Nephron progenitor cell (in vitro differentiated cells): ENCODE measurements at regions not wholly inside any gene's neighbourhood (a gene's known extent, or its start where the extent isn't known, plus 50 kb on each side); places are given as distances from the start of the nearest gene placed in this dataset.
A peak's percentile ranks its signal among the peaks of the same experiment; 100 is the strongest.

Experiments used
- DNase-seq: peaks from one replicate; pipeline ENCODE4 v3.0.0; 2021
- H3K27ac Mint-ChIP-seq: 2 replicates; pipeline ENCODE4 v1.8.0; 2021; ENCODE audit warnings: mild to moderate bottlenecking, moderate library complexity, mixed read lengths
- H3K27me3 Mint-ChIP-seq: 2 replicates; pipeline ENCODE4 v1.8.0; 2021; ENCODE audit warnings: mild to moderate bottlenecking, low read depth, mixed read lengths; ENCODE audit not compliant: poor library complexity
- H3K36me3 Mint-ChIP-seq: 2 replicates; pipeline ENCODE4 v1.8.0; 2021; ENCODE audit warnings: low read depth, mixed read lengths
- H3K4me1 Mint-ChIP-seq: 2 replicates; pipeline ENCODE4 v1.8.0; 2021; ENCODE audit warnings: mixed read lengths
- H3K4me3 Mint-ChIP-seq: 2 replicates; pipeline ENCODE4 v1.8.0; 2021; ENCODE audit warnings: mild to moderate bottlenecking, moderate library complexity, mixed read lengths
- H3K9me3 Mint-ChIP-seq: 2 replicates; pipeline ENCODE4 v1.8.0; 2021; ENCODE audit warnings: mild to moderate bottlenecking, moderate library complexity, mixed read lengths
- TF ChIP-seq, protein P1 (sequence below): fragments of 200-600 bp; sonication (generic); IDR thresholded peaks from 2 replicates; pipeline ENCODE4 v1.5.0; 2021; ENCODE audit warnings: antibody characterized with exemption

DNA sequence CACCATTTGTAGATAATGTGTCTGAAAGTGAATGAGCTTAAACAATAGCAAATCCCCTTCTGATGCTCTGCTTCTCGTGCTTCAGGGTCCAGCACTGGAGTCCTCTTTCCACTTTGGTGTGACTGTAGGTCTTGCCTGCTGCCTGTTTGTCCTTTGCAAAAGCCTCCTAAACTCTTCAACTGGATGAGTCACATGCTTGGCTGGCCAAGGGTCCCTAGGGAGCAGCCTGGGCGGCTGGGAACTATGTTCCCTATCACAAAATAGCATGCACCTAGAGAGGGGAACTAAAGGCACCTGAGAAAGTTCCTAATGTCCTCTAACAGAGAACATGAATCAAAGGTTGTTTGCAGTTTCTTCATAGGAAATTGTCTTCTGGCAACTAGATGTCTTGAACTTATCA, 607.2 kb upstream of the PLXNA2 start:
- H3K36me3 Mint-ChIP-seq: no peaks in the 10 kb centered on the region
- no peak overlapping the region for H3K27ac Mint-ChIP-seq
- DNase-seq: no peak
- H3K4me1 Mint-ChIP-seq: peaks cover 26% of the 10 kb centered on the region
- H3K9me3 Mint-ChIP-seq: no peaks in the 10 kb centered on the region
- no peaks in the 10 kb centered on the region for H3K27me3 Mint-ChIP-seq
- TF ChIP-seq, protein P1, sequence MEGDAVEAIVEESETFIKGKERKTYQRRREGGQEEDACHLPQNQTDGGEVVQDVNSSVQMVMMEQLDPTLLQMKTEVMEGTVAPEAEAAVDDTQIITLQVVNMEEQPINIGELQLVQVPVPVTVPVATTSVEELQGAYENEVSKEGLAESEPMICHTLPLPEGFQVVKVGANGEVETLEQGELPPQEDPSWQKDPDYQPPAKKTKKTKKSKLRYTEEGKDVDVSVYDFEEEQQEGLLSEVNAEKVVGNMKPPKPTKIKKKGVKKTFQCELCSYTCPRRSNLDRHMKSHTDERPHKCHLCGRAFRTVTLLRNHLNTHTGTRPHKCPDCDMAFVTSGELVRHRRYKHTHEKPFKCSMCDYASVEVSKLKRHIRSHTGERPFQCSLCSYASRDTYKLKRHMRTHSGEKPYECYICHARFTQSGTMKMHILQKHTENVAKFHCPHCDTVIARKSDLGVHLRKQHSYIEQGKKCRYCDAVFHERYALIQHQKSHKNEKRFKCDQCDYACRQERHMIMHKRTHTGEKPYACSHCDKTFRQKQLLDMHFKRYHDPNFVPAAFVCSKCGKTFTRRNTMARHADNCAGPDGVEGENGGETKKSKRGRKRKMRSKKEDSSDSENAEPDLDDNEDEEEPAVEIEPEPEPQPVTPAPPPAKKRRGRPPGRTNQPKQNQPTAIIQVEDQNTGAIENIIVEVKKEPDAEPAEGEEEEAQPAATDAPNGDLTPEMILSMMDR: no peak
- no peak overlapping the region for H3K4me3 Mint-ChIP-seq

DNA sequence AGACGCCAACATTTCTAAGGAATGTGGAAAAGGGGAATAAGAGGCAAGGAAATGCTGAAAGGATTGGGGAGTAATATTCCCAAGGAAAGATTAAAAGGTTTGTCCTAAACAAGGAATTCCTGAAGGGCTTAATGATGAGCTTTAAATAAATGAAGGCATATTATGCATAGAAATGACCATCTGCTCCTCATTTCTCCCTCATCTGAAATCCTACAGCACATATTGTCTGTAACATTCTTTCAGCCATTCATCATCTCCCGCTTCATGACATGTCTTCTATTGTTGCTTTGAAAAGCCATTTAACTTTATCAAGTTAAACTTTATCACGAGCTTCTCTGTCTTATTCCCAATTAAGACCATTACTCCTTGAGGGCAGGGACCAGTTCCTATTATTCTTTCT, 608.7 kb upstream of the PLXNA2 start:
- Mint-ChIP-seq H3K4me3 (no peak overlapping the region), H3K27ac (no peak overlapping the region), H3K9me3 (no peaks in the 10 kb centered on the region), H3K27me3 (no peaks in the 10 kb centered on the region), H3K36me3 (no peaks in the 10 kb centered on the region), H3K4me1 (peaks cover 26% of the 10 kb centered on the region)
- no peak for DNase-seq
- TF ChIP-seq, protein P1: no peak

DNA sequence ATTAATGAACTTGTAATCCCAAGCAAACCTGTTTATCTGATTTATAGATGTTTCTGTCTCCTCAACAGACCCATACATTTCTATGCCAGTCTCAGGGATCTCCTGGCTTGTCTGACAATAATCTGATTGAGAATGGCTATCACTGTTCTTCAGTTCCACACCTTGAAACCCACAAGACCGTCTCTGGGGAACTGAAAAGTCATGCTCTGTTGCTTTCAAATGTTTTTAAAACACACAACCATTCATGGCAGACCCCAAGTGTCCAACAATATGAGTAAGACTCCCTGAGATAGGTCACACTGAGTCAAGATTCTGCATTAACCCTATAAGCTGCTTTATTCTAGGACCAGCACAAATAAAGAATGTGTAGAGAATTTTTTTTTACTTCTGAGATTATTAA, 611.2 kb upstream of the PLXNA2 start:
- Mint-ChIP-seq H3K27me3 (no peaks in the 10 kb centered on the region), H3K4me1 (peaks cover 26% of the 10 kb centered on the region), H3K36me3 (no peaks in the 10 kb centered on the region), H3K27ac (no peak overlapping the region), H3K4me3 (no peak overlapping the region), H3K9me3 (peaks cover under 1% of the 10 kb centered on the region)
- TF ChIP-seq, protein P1: no peak
- no peak for DNase-seq

DNA sequence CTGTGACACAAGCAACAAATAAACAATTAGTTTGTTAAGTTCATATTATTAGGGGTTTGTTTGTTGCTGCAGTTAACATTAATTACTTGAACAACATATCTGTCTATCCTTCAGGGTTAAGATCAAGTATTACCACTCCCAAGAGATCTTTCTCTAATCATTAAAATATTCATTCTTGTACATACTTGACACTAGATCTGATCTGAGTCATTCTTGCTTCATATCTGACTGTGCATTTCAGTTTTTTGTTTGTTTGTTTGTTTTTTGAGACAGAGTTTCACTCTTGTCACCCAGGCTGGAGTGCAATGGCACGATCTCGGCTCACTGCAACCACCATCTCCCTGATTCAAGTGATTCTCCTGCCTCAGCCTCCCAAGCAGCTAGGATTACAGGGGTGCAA, 613.3 kb upstream of the PLXNA2 start:
- DNase-seq: no peak
- Mint-ChIP-seq H3K4me3 (no peak overlapping the region), H3K27me3 (no peaks in the 10 kb centered on the region), H3K9me3 (peaks cover 16% of the 10 kb centered on the region), H3K4me1 (peaks cover 15% of the 10 kb centered on the region), H3K36me3 (peaks cover 10% of the 10 kb centered on the region), H3K27ac (no peak overlapping the region)
- TF ChIP-seq, protein P1: no peak

DNA sequence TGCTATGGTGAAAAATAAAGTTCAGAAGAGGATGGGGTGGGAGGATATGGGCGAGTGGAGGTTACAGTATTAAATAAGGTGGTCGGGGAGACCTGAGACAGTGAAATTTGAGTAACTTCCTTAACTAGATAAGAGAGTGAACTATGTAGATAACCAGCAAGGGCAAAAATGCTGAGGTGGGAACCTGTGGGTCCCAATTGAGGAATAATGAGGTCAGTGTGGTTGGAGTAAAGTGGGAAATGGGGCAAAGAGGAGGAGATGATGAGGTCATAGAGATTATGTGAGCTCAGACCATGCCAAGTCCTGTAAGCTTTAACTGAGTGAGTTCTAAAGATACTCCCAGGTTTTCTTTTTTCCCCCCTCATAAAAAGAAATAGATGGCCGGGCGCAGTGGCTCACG, 614.6 kb upstream of the PLXNA2 start:
- H3K27ac Mint-ChIP-seq: peak overlapping the region; percentile 11
- peaks cover 16% of the 10 kb centered on the region for H3K9me3 Mint-ChIP-seq
- H3K4me1 Mint-ChIP-seq: peaks cover 15% of the 10 kb centered on the region
- H3K27me3 Mint-ChIP-seq: no peaks in the 10 kb centered on the region
- peaks cover 10% of the 10 kb centered on the region for H3K36me3 Mint-ChIP-seq
- H3K4me3 Mint-ChIP-seq: no peak overlapping the region
- TF ChIP-seq, protein P1: no peak
- no peak for DNase-seq

DNA sequence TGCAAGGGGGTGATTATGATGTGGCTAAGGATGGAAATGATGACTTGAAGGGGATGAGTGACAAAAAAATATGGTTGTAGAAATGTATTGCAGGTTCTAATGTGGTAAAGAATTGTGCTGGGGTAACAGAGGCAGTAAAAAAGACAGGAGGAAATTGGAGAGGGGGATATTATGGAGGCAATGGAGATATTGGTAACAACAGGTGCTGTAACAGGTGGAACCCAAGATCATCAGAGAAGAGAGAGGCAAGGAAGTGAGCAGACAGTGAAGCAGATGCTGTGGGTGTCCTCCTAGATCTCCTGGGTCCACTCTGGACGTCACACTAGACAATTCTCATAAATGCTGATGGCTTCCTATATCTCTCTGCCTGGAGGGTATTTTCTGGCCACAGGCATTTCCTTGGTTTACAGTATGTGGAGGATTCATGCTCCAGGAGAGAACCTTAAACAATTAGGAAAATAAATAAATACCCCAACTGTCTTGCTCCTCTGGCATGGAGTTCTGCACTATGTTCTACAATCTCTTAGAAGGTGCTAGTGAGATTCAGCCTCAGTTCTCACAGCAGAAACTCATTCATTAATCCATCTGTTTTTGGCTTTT, 620.3 kb upstream of the PLXNA2 start:
- TF ChIP-seq, protein P1: no peak
- Mint-ChIP-seq H3K4me3 (no peak overlapping the region), H3K27me3 (no peaks in the 10 kb centered on the region), H3K27ac (no peak overlapping the region), H3K4me1 (no peaks in the 10 kb centered on the region), H3K9me3 (peaks cover 16% of the 10 kb centered on the region), H3K36me3 (peaks cover 10% of the 10 kb centered on the region)
- DNase-seq: no peak
